HepG2 (cell line): ENCODE measurements at regions not wholly inside any gene's neighbourhood (a gene's known extent, or its start where the extent isn't known, plus 50 kb on each side); places are given as distances from the start of the nearest gene placed in this dataset.

Experiments
- ASH2L ChIP-seq: fragments of 300-600, 200-600 bp; sonication (generic); IDR thresholded peaks from 2 replicates; pipeline ENCODE4 v1.7.0; 2017; ENCODE audit warnings: low read depth, mild to moderate bottlenecking, moderate library complexity, mixed read lengths, low read length; ENCODE audit not compliant: insufficient read length
- BRD4 ChIP-seq: sonication (generic); formaldehyde crosslinking; IDR thresholded peaks from 2 replicates; pipeline ENCODE4 v1.4.0; 2020; ENCODE audit warnings: missing genetic modification reagents
- DZIP1 ChIP-seq: sonication (generic); formaldehyde crosslinking; IDR thresholded peaks from 2 replicates; pipeline ENCODE4 v1.5.0; 2020; ENCODE audit warnings: mild to moderate bottlenecking, missing genetic modification reagents
- FOSL2 ChIP-seq: sonication (generic); formaldehyde crosslinking; IDR thresholded peaks from 2 replicates; pipeline ENCODE4 v1.4.0; 2020; ENCODE audit warnings: missing genetic modification reagents
- FOXA1 ChIP-seq, 2 experiments: fragments of 450-650 bp in 1 of 2; sonication (generic) in 1 of 2; formaldehyde crosslinking in 1 of 2; IDR thresholded peaks; 2 replicates each; pipeline versions ENCODE4 v1.4.0 to v1.6.1; 2016 to 2020; ENCODE audit warnings: missing genetic modification reagents in 1 of 2
- FOXK1 ChIP-seq: sonication (generic); formaldehyde crosslinking; IDR thresholded peaks from 2 replicates; pipeline ENCODE4 v1.4.0; 2020; ENCODE audit warnings: low read depth, missing genetic modification reagents, borderline replicate concordance
- HNF4A ChIP-seq: sonication (generic); formaldehyde crosslinking; IDR thresholded peaks from 2 replicates; pipeline ENCODE4 v1.4.0; 2020; ENCODE audit warnings: missing genetic modification reagents
- JUND ChIP-seq: sonication (generic); formaldehyde crosslinking; IDR thresholded peaks from 2 replicates; pipeline ENCODE4 v1.8.0; 2022; ENCODE audit warnings: mild to moderate bottlenecking, missing genetic modification reagents
- MAFF ChIP-seq: IDR thresholded peaks from 2 replicates; pipeline ENCODE4 v1.6.1; 2011; ENCODE audit warnings: low read depth, low read length, improper control_type of control experiment
- NCOA5 ChIP-seq: sonication (generic); formaldehyde crosslinking; IDR thresholded peaks from 2 replicates; pipeline ENCODE4 v1.4.0; 2020; ENCODE audit warnings: missing genetic modification reagents
- RFX5 ChIP-seq: IDR thresholded peaks from 2 replicates; pipeline ENCODE4 v1.6.1; 2011; ENCODE audit warnings: low read depth, low read length, improper control_type of control experiment
- SALL1 ChIP-seq: sonication (generic); formaldehyde crosslinking; IDR thresholded peaks from 2 replicates; pipeline ENCODE4 v1.8.0; 2022; ENCODE audit warnings: mild to moderate bottlenecking, missing genetic modification reagents
- SPEN ChIP-seq: sonication (generic); formaldehyde crosslinking; IDR thresholded peaks from 2 replicates; pipeline ENCODE4 v1.5.1; 2020; ENCODE audit warnings: low read depth, mild to moderate bottlenecking, missing genetic modification reagents
- TBP ChIP-seq: sonication (generic); formaldehyde crosslinking; IDR thresholded peaks from 2 replicates; pipeline ENCODE4 v1.5.0; 2020; ENCODE audit warnings: missing genetic modification reagents
- TFAP4 ChIP-seq: sonication (generic); IDR thresholded peaks from 2 replicates; pipeline ENCODE4 v1.6.1; 2016; ENCODE audit warnings: low read depth, borderline replicate concordance
- ZNF12 ChIP-seq: sonication (generic); formaldehyde crosslinking; IDR thresholded peaks from 2 replicates; pipeline ENCODE4 v1.5.0; 2020; ENCODE audit warnings: missing genetic modification reagents
- ZNF619 ChIP-seq: sonication (generic); formaldehyde crosslinking; IDR thresholded peaks from 2 replicates; pipeline ENCODE4 v1.4.0; 2020; ENCODE audit warnings: mild to moderate bottlenecking, missing genetic modification reagents
- ZNF772 ChIP-seq: sonication (generic); formaldehyde crosslinking; IDR thresholded peaks from 2 replicates; pipeline ENCODE4 v1.5.0; 2020; ENCODE audit warnings: mild to moderate bottlenecking, missing genetic modification reagents
- ZSCAN12 ChIP-seq: sonication (generic); formaldehyde crosslinking; IDR thresholded peaks from 2 replicates; pipeline ENCODE4 v1.9.0; 2021; ENCODE audit warnings: mild to moderate bottlenecking, missing genetic modification reagents

GRCh38 chr3:14333621-14334020, 68.8 kb upstream of the SLC6A6 start (continued):
- TF ChIP-seq ZNF619 (CRISPR knock-in tag) (no peak), MAFF (no peak), SALL1 (CRISPR knock-in tag) (0 out of 2 replicates have a peak, but pooled peaks have one; percentile 8), ZSCAN12 (CRISPR knock-in tag) (no peak), ZNF772 (no peak), NCOA5 (CRISPR knock-in tag) (no peak), BRD4 (no peak), SPEN (CRISPR knock-in tag) (no peak), TFAP4 (peak; percentile 56; the same call in 1 of the 2 replicates), ZNF12 (no peak), DZIP1 (CRISPR knock-in tag) (no peak), JUND (CRISPR knock-in tag) (no peak), FOXA1 (IDR thresholded peaks at IDR 0.05) (no peak), FOXA1 (CRISPR knock-in tag; IDR thresholded peaks at IDR 0.05) (peak; percentile 38; the same call in 1 of the 2 replicates), HNF4A (CRISPR knock-in tag) (peak; percentile 40; the same call in 1 of the 2 replicates), FOXK1 (CRISPR knock-in tag) (0 out of 2 replicates have a peak, but pooled peaks have one; percentile 21), FOSL2 (CRISPR knock-in tag) (no peak), RFX5 (peak; percentile 58; the same call in 1 of the 2 replicates), TBP (no peak), ASH2L (no peak)
